ENCODE measurements at regions not wholly inside any gene's neighbourhood (a gene's known extent, or its start where the extent isn't known, plus 50 kb on each side); places are given as distances from the start of the nearest gene placed in this dataset.

DNA sequence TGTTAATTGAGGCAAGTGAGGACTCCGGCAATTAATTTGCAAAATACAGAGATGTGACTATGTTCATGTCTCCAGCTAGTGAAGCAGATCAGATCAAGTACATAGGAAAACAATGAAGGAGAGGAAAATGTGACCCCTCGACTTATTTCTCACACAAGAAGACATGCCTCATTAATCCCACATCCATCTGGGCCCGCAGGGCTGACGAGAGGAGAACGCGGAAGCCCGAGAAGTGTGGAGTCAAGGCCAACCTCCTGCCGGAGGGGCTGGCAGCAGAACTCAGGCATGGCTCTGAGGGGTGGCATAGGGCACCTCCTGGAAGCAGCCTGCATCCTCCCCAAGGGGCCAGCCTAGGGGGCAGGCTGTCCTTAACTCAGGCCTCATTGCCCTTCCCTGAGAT, 54.4 kb downstream of the ZNF503 start:
- DNase-seq = peak; percentile 6

DNA sequence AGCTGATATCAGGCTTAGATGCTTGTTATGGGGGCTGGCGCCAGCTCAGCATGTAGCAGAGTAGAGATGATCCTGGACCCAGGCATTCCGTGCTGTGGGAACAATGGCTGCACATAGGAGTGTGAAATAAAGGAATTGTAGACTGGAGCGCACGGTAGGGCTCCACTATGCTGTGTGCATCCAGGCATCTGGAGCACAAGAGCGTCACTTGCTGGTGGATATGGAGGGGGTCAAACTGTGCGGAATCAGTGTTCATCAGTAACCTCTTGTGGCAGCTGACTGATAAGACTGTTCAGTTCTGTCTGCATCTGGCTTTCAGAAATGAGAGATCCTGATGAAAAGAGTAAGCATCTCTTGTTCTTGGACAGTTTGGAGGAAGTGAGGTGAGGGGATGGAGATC, 55.8 kb downstream of the ZNF503 start:
- no peak for DNase-seq

DNA sequence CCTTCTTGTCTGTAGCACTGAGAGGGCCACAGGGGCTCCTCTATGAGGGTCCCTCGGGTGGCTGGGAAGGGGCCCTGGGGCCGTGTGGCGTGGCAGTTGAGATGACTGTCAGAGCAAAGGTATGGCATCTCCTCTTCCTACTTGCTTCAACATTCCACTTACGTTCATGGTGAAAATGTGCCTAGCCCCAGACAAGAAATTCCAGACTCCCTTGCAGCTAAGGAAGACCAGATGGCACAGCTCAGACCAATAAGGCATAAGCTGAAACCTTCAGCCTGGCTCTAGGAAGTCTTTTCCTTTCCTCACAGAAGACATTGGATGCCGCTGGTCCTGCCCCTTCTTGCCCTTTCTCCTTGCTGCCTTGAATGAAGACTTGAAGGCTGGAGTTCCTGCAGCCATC, 57.4 kb downstream of the ZNF503 start:
- no peak for DNase-seq

DNA sequence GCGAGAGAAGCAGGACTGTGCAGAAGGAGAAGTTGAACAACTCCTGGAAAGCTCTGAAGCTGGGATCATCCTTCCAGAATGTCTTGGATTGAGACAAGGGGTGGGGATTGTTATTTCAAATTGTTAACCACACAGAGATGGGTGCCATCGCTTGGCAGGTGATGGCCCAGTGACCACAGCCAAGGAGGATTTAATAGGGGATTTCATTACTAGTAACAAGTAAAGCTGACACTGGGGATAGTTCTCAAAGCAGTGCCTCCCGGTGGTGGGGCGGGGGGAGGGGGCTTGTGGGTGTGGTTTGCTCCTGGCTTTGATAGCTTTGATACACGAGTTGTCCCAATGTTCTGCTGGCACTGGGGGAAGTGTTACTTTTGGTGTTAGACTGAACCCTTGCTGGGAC, 59.2 kb downstream of the ZNF503 start:
- no peak for DNase-seq

DNA sequence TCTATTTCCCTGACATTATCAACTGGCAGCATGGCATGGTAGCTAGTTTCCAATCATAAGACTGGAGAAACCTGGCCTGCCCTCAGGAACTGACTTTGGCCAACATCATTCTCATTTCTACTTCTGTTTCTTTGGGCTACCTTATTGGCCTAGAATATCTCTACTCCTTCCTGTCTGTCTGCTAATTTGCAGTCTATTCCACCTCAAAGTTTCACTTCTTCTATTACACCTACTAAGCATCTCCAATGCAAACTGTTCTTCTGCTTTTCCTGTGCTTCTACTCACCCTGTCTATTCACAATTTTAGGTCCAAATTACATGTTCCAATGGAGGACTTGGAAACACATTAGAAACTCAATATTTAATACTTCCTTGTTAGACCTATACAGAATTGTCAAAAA, 65.6 kb downstream of the ZNF503 start:
- DNase-seq = no peak

DNA sequence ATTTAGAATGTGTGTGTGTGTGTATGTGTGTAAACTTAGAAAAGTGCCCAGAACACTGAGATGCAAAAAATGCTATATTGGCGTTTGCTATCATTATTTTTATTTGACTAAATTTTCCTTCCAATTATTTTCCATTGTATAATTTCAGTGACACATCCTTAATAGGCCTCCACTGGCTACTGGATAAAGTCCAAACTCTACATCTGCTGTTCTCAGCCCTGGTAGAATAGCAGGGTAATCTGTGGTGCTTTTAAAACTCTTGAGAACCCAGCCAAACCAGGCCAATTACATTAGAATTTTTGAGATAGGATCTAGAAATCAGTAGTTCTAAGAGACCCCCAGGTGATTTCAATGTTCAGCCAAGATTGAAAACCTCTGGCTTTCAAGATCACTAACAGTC, 66.4 kb downstream of the ZNF503 start:
- no peak for DNase-seq

DNA sequence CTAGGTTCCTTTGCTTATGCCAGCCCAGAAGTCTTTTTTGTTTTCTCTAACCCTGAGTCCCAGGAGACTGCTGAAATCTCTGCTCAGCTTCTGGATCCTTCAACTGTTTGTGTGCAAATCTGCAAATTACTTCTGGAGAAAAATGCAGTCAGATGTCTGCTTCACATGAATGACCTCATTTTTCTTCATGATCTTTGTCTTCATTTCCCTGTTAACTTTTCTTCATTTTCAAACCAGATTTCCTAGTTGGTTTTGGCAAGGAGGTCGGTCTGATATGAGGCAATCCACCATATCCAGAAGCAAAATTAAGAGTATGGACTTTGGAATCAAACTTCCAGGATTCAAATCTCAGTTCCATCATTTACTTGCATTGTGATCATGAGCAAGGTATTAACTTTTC, 66.8 kb downstream of the ZNF503 start:
- no peak for DNase-seq

DNA sequence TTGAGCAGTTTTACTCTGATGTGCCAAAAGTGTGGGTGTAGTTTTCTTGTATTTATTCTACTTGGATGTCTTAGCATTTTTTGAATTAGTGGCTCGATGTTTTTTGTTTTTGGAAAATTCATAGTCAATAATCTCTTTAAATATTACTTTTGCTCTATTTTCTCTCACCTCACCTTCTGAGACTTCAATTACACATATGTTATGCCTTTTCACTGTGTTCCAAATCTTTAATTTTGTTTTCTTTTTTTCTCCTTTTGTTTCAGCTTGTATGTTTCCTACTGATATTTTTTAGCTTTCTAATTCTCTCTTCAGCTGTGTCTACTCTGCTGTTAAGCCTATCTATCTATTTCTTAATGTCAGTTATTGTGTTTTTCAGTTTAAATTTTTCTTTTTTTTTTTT, 69.5 kb downstream of the ZNF503 start:
- DNase-seq = no peak

DNA sequence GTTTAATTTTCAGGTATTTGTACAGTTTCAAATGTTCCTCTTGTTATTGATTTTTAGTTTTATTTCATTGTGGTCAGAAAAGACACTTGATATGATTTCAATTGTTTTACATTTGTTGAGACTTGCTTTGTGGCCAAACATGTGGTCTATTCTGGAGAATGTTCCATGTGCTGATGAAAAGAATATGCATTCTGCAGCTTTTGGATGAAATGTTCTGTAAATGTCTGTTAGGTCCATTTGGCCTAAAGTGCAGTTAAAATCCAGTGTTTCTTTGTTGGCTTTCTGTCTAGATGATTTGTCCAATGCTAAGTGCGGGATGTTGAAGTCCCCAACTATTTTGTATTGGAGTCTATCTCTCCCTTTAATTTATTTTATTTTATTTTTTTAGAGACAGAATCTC, 70.5 kb downstream of the ZNF503 start:
- DNase-seq = no peak

DNA sequence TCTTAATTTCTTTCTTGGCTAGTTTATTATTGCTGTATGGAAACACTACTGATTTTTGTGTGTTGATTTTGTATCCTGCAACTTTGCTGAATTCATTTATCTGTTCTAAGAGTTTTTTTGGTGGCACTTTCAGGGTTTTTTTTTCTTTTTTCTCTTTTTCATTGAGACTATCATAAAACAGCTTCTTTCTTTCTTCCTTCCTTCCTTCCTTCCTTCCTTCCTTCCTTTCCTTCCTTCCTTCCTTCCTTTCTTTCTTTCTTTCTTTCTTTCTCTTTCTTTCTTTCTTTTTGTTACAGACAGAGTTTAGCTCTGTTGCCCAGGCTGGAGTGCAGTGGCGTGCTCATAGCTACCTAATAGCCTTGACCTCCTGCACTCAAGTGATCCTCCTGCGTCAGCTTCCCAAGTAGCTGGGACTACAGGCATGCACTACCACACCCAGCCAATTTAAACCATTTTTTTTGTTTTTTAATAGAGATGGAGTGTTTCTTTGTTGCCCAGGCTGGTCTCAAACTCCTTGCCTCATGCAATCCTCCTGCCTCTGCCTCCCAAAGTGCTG, 72.3 kb downstream of the ZNF503 start:
- DNase-seq = no peak

DNA sequence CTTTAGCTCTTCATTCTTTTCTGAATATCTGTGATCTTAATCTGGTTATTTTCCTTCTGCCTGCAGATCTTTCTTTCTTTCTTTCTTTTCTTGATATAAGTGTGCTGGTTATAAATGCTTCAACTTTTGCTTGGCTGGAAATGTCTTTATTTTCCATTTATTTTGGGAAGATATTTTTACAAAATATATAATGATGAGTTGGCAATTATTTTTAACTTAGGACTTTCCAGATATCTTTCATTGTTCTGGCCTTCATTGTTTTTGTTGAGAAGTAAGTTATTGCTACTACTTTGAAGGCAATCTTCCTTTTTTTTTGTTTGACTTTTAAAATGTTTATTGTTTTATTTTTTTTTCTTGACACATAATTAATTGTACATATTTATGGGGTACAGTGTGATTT, 75.3 kb downstream of the ZNF503 start:
- DNase-seq = no peak

DNA sequence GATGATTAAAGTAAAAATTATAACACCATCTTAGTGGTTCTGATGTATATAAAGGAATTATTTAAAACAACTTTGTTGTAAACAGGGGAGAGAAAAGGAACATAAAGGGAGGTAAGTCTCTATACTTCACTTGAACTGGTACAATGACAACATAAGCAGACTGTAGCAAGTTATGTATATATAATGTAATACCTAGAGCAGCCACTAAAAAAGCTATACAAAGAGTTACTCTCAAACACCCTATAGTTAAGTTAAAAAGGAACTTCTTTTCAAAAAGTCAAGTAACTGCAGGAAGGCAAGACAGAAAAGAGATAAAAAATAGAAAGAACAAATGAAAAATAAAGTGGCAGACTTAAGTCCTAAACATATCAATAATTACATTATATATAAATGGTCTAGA, 82.3 kb downstream of the ZNF503 start:
- DNase-seq = no peak

DNA sequence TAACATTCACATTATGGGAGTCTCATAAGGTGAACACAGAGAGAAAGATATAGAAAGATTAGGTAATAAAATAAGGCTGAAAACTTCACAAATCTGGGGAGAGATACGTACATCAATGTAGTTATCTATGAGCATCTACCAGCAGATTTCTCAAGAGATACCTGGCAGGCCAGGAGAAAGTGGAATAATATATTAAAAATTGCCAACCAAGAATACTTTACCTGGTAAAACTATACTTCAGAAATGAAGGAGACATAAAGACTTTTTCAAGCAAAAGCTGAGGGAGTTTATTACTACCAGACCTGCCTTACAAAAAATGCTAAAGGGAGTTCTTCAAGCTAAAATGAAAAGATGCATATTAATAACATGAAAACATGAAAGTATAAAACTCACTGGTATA, 78.8 kb upstream of the COMTD1 start:
- DNase-seq = no peak

DNA sequence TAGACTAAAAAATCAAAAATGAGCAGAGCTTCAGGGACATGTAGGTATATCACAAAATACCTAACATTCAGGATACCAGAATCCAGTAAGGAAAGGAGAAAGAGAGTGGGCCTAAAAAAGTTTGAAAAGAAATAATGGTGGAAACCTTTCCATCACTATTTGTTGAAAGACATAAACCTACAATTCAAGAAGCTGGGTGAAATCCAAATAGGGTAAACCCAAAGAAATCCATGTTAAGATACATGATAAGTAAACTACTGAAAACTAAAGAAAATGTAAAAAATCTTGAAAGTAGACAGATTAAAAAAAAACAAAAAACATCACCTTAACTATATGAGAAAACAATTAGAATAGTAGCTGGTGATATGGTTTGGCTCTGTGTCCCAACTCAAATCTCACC, 76.7 kb upstream of the COMTD1 start:
- DNase-seq = no peak

DNA sequence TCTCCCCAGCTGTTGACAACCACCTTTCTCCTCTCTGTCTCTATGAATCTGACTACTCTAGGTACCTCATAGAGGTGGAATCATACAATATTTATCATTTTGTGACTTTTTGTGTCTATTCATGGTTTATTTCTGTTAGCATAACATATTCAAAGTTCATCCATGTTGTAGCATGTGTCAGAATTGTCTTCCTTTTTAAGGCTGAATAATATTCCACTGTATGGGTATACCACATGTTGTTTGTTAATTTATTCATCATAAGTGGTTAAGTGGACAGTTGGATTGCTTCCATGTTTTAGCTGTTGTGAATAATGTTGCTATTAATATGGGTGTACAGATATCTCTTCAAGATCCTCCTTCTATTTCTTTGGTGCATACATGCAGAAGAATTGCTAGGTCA, 69.9 kb upstream of the COMTD1 start:
- DNase-seq = no peak

DNA sequence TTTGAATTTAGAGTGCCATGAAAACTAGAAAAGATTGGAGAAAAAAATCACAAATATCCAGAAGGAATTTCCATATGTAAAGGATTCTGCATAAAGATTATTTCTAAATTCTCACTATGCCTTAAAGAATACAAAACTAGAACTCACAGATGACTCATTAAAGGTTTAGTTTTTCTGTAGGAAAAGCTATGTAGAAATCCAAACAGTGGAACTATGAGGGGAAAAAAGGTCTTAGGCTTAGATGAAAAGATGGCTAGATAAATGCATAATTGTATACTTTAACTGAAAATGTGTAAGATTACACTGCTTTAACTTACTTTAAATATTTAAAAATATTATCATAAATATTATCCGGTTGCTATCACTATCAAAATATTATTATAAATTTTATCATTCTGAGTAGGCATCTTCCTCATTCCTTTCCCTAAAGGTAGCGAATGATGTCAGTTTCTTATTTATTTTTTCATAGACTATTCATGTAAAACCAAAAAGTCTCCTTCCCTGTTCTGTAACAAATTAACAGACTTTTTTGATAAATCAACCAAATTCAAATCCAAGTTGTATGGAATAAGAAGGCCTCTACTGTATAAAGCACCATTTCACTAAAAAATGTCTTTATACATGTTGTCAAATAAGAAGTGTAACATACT, 69.1 kb upstream of the COMTD1 start:
- no peak for DNase-seq

DNA sequence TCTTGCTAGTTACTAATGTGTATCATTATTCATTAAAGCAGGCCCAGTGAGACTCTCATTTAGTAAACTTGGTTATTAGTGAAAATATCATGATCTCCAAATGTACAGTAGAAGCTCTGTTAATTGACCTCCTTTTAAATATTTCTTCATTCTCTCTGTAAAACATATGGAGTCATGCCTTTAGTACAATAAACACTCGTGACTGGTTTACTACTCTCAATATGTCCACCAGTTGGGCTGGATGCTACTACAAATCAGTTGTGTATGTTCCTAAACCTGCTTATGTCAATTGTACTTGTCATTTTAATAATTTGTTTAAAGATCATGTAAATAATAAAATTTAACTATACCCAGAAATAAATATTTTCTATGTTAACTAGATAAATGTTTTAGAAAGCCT, 68.6 kb upstream of the COMTD1 start:
- no peak for DNase-seq

DNA sequence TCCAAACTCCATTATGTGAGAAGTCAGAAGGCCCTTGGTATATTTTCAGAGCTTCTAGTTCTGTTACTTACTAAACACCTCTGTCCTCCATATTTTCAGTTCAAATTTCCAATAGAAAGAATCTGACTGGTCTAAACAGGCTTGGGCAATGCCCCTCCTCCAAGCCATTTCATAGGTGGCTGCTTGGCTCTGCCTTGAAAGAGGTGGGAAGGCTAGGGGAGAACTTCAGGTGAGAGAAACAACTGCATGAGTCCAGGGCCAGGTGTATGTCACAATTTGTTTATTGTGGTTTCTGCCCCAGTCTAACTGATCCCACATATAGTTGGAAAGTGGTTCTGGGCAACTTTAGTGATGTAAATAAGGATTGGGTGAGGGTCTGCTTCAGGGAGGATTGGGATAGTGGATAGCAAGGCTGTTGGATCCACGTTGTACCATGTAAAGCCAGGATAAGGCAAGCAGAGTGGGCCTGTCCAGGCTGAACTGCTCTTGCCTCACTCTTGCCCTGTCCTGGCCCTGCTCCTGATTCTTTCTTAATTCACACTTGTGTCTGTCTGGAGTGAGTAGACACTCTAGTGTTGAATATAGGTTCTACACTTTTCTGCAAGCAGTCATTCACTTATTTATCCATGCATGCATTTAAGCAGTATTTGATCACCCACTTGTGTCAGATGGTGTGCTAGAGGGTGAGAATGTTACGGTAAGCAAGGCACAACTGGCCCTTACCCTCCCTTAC, 67.5 kb upstream of the COMTD1 start:
- DNase-seq = no peak

DNA sequence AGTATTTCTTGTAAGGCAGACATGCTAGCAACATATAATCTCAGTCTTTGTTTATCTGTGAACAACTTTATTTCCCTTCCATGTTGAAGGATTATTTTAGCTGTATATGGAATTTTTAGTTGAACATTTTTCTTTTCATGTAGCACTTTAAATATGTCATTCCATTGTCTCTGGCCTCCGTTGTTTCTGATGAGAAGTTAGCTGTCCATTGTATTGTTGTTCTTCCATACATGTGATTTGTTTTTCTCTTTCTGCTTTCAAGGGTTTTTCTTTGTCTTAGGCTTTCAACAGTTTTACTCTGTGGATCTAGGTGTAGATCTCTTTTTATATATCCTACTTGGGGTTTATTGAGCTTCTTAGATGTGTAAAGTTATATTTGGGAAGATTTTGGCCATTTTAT, 66.3 kb upstream of the COMTD1 start:
- no peak for DNase-seq

DNA sequence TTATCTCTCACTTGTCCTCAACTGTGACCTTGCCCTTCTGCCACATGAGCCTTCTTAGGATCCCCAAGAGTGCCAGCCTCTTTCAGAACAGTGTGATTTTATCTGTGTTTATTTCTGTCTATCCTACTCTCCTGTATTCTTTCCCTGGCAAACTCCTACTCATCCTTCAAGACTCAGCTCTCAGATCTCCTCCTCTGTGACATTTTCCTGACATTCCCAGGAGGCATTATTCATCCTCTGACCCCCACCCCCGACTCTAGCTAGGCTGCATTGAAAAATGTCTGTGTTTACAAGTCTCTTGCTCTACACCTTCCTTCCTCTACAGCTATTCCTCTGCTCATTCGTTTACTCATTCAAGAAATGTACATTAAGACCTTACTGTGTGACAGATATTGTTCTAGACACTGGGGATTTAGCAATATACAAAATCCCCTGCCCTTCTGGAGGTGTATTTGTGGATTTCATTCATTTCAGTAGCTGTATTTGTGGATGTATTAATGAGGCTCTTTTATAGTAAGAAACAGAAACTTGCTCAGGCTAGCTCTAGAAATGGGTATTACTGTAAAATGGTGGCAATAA, 61.4 kb upstream of the COMTD1 start:
- DNase-seq = no peak

DNA sequence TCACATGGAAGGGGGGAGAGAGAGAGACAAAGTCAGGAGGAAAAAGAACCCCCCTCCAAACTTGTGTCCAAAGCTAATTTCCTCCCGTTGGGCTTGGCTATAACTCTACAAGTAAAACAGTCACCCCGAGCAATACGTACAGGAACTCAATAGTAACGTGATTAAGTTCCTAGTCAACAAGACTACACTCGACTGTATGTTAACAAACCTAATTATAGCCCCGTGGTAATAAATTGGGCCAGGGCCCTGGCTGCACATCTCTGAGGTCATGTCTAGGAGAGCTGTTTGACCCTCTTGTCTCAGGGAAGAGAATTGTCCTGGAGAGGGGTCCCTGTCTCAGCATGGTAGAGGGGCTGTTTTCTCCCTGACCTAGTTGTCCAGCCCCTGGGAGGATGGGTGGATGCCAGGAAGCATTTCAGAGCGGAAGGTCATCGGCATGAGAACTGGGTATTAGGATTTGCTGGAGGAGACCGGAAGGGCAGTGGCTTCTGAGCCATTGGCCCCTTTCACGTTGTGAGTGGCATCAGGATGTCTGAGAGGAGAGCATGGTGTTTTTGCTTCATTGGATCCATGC, 60.2 kb upstream of the COMTD1 start:
- no peak for DNase-seq

DNA sequence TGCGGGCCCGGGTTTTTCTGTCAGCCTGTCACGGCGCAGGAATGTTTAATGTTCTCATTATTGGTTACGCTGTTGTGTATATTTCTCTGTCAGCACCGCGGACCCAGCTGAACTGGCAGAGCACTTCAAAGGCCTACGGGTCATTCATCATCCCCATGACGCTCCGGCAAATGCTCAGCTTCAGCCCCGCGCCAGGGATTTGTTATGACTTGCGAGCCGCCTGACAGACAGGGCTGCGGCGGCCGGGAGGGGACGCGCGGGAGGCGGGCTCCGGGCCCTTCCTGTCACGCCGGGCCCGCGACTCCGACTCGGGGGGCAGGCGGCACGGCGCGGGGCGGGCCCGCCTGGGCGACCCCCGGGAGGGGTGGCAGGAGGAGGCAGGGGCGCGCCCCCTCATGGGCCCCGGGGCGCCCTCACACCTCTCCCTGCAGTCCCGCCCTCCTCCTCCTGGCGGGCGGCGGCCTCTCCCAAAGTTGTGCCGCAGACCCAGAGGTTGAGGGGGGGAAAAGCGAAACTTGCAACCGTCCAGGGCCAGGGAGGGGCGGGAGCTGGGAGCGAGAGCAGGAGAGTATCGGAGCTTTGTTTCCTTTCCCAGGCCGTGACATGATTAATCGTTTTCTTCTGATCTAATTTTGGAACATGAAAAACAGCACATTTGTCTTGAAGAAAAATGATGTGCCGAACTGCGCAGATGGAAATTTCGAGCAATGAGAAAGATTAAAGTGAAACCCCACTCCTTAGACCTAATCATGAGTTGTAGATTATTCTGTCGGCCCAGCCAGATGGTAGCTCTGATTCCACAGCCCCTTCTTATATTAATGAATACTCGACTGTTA, 59.3 kb upstream of the COMTD1 start:
- DNase-seq = peak; percentile 6

DNA sequence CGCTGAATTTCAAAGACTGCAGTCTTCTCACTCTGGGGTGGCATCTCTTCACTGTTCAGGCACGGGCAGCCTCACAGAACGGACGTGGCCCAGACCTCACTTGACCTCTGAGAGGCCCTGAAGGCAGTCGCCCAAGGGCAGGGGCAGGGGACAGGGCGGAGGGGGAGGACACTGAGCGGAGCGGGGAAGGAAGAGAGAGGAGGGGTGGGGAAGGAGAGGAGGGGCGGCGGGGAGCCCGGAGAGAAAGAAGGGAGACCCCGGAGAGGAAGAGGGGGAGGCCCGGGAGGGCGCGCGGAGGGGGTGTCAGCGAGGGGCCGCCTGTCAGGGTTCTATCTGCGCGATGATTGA, 58.7 kb upstream of the COMTD1 start:
- DNase-seq = no peak

All from NCI-H1092 (cell line).